GM21390 (cell line): ENCODE measurements at regions not wholly inside any gene's neighbourhood (a gene's known extent, or its start where the extent isn't known, plus 50 kb on each side); places are given as distances from the start of the nearest gene placed in this dataset.

ENCODE experiments used
- ATAC-seq: cut with Tn5 transposase; IDR thresholded peaks from one replicate; pipeline ENCODE4 v1.9.1; 2021; ENCODE audit not compliant: unreplicated experiment

DNA sequence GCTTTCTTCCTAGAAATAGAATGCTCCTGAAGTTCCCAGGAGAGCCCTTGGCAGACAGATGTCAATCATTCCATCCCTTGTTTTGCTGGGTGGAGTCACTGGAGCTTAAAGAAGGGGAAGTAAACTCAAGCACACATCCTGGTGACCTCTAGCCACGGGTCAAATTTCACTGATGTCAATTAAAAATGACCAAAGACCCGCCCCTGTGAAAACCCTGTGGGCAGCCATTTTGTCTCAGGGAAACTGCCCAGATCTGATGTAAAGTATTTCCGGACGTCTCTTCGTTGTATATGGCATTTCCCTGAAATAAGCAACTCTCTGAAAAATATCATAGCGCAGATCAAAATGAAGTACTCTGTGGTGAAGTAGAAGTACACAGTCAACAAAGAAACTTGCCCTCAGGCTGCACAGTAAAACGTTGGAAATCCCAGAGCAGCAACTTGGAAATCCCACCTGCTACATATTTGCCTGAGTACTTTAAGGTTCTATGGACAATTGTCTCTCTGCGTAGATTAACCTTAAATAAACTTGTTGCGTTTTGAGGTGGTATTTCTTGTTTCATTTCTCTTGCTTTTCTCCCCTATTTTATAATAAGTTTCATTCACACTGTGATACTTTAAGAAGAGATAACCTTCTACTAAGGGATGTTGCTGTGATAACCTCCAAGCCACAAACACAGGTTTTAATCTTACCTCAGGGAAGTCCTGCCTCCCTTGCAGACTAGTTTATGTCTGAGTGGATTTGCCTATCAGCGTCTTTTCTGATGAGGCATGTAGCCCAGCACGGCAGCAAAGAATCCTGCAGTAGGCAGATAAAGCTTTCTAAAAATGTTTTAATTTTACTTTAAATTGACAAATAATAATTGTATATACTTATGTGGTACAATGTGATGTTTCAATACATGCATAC is 60.9 kb upstream of the PIP5K1B start:
- peak; percentile 56 for ATAC-seq

DNA sequence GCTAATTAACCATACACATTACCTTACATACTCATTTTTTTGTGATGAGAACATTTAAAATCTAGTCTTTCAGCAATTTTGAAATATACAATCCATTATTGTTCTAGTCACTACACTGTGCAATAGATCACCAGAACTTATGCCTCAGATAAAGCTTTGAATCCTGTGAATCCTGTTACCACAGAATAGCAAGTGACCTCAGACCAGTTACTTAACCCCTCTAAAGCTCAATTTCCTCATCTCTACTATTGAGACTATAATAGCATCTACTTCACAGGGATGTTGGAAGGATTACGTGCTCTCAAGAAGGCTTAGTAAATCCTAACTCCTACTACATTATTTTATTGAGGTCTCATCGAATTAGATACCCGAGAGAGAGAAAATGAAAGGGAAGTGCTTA is 60.2 kb upstream of the PIP5K1B start:
- ATAC-seq = no peak

DNA sequence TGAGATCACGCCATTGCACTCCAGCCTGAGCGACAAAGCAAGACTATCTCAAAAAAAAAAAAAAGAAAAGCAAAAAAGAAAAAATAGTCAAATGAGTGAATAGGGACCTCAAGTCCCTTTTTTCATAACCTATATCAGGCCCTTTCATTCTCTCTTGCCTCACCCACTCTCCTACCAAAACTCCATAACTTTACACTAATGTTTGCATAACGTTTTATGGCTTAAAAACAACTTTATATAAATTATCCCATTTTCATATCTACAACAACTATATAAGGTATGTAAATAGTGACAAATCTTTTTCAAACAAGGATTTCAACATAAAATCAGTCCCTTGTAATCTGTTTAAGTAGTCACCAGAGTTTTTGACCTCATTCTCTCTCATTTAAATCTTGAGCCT is 56.9 kb upstream of the PIP5K1B start:
- no peak for ATAC-seq

DNA sequence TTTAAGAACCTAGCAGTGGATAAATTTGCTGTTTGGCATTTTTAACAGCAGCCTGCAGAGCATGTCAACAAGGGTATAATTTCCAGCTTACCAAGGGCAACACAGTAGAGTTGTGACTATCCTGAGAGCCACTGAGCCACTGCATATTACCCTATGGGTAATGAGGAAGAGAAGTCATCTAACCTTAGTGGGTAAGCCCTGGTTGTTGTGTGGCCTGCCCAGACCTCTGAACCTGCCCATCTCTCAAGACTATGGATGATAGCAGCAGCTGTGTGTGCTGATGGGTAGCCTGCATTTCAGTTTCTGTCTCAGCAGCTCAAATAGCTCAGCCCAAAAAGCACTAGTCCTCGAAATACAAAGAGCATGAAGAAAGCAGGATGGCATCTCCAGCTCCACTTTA is 56.1 kb upstream of the PIP5K1B start:
- ATAC-seq = peak; percentile 36

DNA sequence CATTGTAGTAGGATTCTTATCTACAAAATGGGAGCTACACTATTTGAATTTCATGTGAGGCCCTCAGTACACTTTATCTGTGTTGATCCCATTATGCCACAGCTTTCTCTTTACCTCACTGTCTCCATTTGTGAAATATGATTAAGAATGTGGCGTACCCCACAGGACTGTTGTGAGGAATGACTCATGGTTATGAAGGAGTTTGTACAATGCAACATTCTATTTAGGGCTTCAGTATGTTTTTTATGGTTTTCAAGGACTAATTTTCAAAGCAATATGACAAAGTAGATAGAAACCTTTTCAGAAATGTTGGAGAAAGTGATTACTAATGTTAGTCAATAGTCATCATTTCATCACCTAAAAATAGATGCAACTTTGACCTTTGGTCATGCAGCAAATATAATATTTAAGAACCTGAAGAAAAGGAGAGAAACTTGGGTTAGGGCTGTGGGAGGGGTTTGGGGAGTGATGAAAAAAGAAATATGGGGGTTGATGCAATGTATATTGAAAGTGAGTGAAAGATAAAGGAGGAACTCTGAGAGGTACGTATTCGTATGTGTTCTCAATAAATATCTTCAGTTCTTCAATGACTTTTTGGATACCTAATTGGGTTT is 53.7 kb upstream of the PIP5K1B start:
- ATAC-seq = no peak

DNA sequence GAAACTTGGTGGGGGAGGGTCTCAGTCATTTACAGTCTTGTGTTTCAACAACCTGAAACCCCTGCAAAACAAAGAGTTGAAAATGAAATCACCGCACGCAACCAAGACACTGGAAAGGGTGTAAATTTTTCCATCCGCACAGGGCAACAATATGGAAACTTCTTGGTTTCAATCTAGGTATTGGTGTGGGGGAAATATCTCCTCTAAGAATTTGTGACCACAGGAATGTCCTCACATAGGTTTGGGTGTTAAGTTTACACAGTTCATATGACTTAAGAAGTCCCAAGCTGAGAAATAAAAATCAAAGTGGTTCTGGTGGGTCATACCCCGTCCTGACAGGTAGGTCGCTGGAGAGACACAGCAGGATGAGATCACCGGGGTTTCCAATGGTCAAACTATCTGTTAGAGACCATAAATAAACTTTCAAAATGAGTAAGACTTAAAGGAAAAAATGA is 51.9 kb upstream of the PIP5K1B start:
- ATAC-seq = peak; percentile 80

DNA sequence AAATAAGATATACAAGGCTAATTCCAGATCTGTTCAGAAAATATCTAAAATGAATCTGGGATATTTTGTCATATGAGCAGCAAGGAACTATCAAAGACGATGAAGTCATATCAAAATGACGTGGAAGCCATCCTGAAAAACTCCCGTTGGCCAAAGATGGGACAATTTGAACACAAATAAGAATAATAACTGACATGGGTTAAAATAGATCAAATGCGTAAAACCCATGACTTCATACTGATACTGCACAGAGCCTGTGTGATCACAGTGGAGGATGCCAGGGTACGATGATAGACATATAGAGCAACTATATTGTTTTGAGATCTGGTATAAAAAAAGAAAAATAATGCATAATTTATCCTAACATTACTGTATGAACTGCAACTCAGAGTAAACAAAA is 51.0 kb upstream of the PIP5K1B start:
- no peak for ATAC-seq
